GM04503 (cell line): ENCODE measurements at regions not wholly inside any gene's neighbourhood (a gene's known extent, or its start where the extent isn't known, plus 50 kb on each side); places are given as distances from the start of the nearest gene placed in this dataset.
"Not testable (repeated sequence)": the region's sequence is repeated elsewhere in the genome, so short reads cannot be mapped to it uniquely, and the experiment has no call there.

Source experiments
- DNase-seq: peaks from one replicate; pipeline ENCODE4 v3.0.0-alpha.2; 2012; ENCODE audit warnings: low read depth

- peak; percentile 26 for DNase-seq
Measured at GRCh38 chr4:111031001-111031579, 408.2 kb upstream of the PITX2 start.

GRCh38 chr4:111031596-111031995, 408.7 kb upstream of the PITX2 start:
- DNase-seq: no peak

GRCh38 chr4:111037591-111038360, 414.9 kb upstream of the PITX2 start:
- no peak for DNase-seq

- no peak for DNase-seq
Measured at GRCh38 chr4:111040904-111041303, 418.0 kb upstream of the PITX2 start.

GRCh38 chr4:111043286-111043685, 420.4 kb upstream of the PITX2 start:
- no peak for DNase-seq

GRCh38 chr4:111045992-111046391, 423.1 kb upstream of the PITX2 start:
- no peak for DNase-seq

GRCh38 chr4:111046811-111047210, 423.9 kb upstream of the PITX2 start:
- DNase-seq: no peak

GRCh38 chr4:111048316-111048715, 425.4 kb upstream of the PITX2 start:
- DNase-seq: no peak

GRCh38 chr4:111064342-111064993, 441.6 kb upstream of the PITX2 start:
- peak; percentile 80 for DNase-seq

- DNase-seq: no peak
Measured at GRCh38 chr4:111066001-111066400, 443.1 kb upstream of the PITX2 start.

GRCh38 chr4:111066447-111066846, 443.6 kb upstream of the PITX2 start:
- DNase-seq: no peak

GRCh38 chr4:111066887-111067286, 444.0 kb upstream of the PITX2 start:
- peak; percentile 51 for DNase-seq

- DNase-seq: no peak
Measured at GRCh38 chr4:111068883-111069282, 446.0 kb upstream of the PITX2 start.

- no peak for DNase-seq
Measured at GRCh38 chr4:111070390-111070789, 447.5 kb upstream of the PITX2 start.

GRCh38 chr4:111074523-111075114, 451.7 kb upstream of the PITX2 start:
- DNase-seq: no peak

- DNase-seq: not testable (repeated sequence)
Measured at GRCh38 chr4:111076299-111076698, 453.4 kb upstream of the PITX2 start.

GRCh38 chr4:111108153-111108552, 485.3 kb upstream of the PITX2 start:
- DNase-seq: no peak

GRCh38 chr4:111113591-111113990, 490.7 kb upstream of the PITX2 start:
- no peak for DNase-seq

- DNase-seq: no peak
Measured at GRCh38 chr4:111115881-111116280, 493.0 kb upstream of the PITX2 start.

- DNase-seq: no peak
Measured at GRCh38 chr4:111120191-111120590, 497.3 kb upstream of the PITX2 start.

- no peak for DNase-seq
Measured at GRCh38 chr4:111126340-111126739, 503.5 kb upstream of the PITX2 start.

GRCh38 chr4:111127841-111128240, 505.0 kb upstream of the PITX2 start:
- DNase-seq: no peak

GRCh38 chr4:111128327-111128726, 505.4 kb upstream of the PITX2 start:
- DNase-seq: no peak
